ENCODE measurements at regions not wholly inside any gene's neighbourhood (a gene's known extent, or its start where the extent isn't known, plus 50 kb on each side); places are given as distances from the start of the nearest gene placed in this dataset.
"Not testable (repeated sequence)": the region's sequence is repeated elsewhere in the genome, so short reads cannot be mapped to it uniquely, and the experiment has no call there.

- DNase-seq; H3K9me3 ChIP-seq (replicated peaks); intact Hi-C loops (cut with micrococcal nuclease): not testable (repeated sequence)
Measured at GRCh38 chr4:49270435-49270834, 284.4 kb downstream of the CWH43 start.

DNA sequence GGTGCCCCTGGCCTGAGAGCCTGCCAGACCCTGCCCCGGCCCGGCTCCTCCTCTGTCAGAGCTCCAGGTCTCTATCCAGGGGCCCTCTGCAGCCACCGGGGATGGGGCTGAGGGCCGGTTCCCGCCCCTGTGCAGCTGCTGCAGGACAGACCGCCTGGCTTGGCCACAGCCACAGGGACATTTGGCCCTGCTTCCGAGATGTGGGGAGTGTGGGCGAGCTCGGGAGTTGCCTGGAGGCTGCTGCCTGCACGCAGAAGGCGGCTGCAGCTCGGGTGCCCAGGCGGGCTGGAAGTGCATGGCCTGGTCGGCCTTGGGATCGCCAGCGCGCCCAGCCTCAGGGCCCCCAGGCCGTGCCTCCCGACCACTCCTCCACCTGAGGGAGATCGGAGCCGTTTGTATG, 284.8 kb downstream of the CWH43 start:
- H3K9me3 ChIP-seq (replicated peaks); H3K4me1 ChIP-seq; H3K4me3 ChIP-seq; H3K27ac ChIP-seq (replicated peaks); H3K36me3 ChIP-seq; H3K27me3 ChIP-seq (ENCODE audit: low read depth); intact Hi-C loops (cut with micrococcal nuclease); DNase-seq: not testable (repeated sequence)

More at GRCh38 chr4:49270435-49270834, 284.4 kb downstream of the CWH43 start:
- H3K4me3 ChIP-seq; H3K4me1 ChIP-seq; H3K36me3 ChIP-seq; H3K27me3 ChIP-seq (ENCODE audit: low read depth); H3K27ac ChIP-seq (replicated peaks): not testable (repeated sequence)

DNA sequence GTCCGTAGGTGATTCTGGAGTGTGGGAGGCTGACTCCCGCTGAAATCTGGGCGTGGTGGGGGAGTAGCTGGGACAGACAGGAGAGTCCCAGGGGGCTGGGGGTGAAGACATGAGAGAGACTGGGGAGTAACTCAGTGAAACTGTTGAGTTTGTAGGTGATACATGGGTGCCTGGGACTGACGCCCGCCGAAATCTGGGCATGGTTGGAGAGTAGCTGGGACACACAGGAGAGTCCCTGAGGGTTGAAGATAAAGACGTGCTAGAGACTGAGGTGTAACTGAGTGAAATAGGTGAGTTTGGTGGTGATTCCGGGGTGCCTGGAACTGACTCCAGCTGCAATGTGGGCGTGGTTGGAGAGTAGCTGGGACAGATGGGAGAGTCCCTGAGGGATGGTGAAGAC, 299.8 kb downstream of the CWH43 start:
- H3K27me3 ChIP-seq (ENCODE audit: low read depth): peaks cover 16% of the 10 kb centered on the region
- H3K9me3 ChIP-seq (replicated peaks): peaks cover 19% of the 10 kb centered on the region
- H3K27ac ChIP-seq (replicated peaks); H3K36me3 ChIP-seq; H3K4me1 ChIP-seq; DNase-seq; H3K4me3 ChIP-seq; intact Hi-C loops (cut with micrococcal nuclease): not testable (repeated sequence)

DNA sequence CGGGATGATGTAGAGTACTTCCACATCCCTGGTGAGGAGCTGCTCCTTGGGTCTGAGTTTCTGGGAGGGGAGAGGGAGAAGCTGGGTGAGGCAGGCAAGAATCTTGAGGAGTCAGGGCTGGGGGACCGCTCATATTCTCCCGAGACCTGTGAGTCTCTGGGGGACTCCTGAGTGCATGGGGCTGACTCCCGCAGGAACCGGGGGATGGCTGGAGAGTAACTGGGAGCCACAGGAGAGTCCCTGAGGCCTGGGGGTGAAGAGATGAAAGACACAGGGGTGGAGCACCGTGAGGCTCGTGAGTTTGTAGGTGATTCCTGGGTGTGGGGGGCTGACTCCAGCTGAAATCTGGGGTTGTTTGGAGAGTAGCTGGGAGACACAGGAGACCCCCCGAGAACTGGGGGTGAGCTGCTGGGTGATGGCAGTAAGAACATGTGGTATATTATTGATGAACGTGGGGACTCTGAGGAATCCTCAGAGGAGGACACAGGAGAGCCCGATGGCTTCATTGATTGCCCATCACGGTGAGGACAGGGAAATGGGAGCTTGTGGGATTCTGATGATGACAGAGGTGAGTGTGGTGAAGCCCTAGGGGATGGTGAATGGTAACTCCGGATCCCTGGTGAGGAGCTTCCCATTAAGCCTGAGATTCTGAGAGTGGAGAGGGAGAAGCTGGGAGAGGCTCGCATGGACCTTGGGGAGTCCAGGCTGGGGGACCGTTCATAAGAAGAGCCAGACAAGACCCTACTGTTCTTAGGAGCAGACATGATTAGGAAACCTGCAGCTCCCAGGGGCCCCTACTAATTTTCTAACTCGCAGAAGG, 301.1 kb downstream of the CWH43 start:
- H3K36me3 ChIP-seq; DNase-seq; intact Hi-C loops (cut with micrococcal nuclease); H3K4me3 ChIP-seq; H3K27ac ChIP-seq (replicated peaks); H3K4me1 ChIP-seq: not testable (repeated sequence)
- H3K9me3 ChIP-seq (replicated peaks): peaks cover 19% of the 10 kb centered on the region
- peaks cover 16% of the 10 kb centered on the region for H3K27me3 ChIP-seq (ENCODE audit: low read depth)

DNA sequence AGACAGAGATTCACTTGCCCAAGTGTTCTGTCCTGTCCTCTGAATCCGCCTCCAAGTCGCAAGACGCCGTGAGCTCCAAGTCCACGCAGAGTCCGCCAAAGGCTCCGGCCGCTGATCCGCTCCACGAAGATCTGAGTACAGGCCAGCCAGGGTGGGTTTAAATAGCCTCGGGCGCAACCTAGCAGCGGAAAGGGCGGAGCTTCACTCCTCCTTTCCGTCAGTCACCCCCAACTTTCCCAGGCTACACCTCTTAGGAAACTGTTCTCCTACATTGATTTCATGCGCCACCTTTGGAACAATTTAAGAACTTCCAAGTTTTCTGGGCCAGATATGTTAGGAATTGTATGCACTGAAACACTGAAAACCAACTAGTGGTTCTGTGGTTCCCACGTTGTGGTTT, 301.8 kb downstream of the CWH43 start:
- DNase-seq; intact Hi-C loops (cut with micrococcal nuclease); H3K4me1 ChIP-seq; H3K4me3 ChIP-seq; H3K36me3 ChIP-seq; H3K27ac ChIP-seq (replicated peaks): not testable (repeated sequence)
- peaks cover 16% of the 10 kb centered on the region for H3K27me3 ChIP-seq (ENCODE audit: low read depth)
- H3K9me3 ChIP-seq (replicated peaks): peaks cover 19% of the 10 kb centered on the region

- DNase-seq; H3K27ac ChIP-seq (replicated peaks); H3K36me3 ChIP-seq; H3K4me1 ChIP-seq; intact Hi-C loops (cut with micrococcal nuclease); H3K4me3 ChIP-seq: not testable (repeated sequence)
- Histone ChIP-seq H3K27me3 (ENCODE audit: low read depth) (peaks cover 16% of the 10 kb centered on the region), H3K9me3 (replicated peaks) (peaks cover 19% of the 10 kb centered on the region)
Measured at GRCh38 chr4:49288796-49289195, 302.7 kb downstream of the CWH43 start.

- H3K4me1 ChIP-seq; intact Hi-C loops (cut with micrococcal nuclease); H3K9me3 ChIP-seq (replicated peaks); H3K4me3 ChIP-seq; H3K36me3 ChIP-seq; H3K27me3 ChIP-seq (ENCODE audit: low read depth); DNase-seq; H3K27ac ChIP-seq (replicated peaks): not testable (repeated sequence)
Measured at GRCh38 chr4:49314815-49315214, 328.7 kb downstream of the CWH43 start.

- H3K27ac ChIP-seq (replicated peaks); DNase-seq; intact Hi-C loops (cut with micrococcal nuclease); H3K9me3 ChIP-seq (replicated peaks); H3K4me1 ChIP-seq; H3K4me3 ChIP-seq; H3K36me3 ChIP-seq: not testable (repeated sequence)
- H3K27me3 ChIP-seq (ENCODE audit: low read depth): peaks cover 11% of the 10 kb centered on the region
Measured at GRCh38 chr4:49320725-49321410, 334.8 kb downstream of the CWH43 start.

DNA sequence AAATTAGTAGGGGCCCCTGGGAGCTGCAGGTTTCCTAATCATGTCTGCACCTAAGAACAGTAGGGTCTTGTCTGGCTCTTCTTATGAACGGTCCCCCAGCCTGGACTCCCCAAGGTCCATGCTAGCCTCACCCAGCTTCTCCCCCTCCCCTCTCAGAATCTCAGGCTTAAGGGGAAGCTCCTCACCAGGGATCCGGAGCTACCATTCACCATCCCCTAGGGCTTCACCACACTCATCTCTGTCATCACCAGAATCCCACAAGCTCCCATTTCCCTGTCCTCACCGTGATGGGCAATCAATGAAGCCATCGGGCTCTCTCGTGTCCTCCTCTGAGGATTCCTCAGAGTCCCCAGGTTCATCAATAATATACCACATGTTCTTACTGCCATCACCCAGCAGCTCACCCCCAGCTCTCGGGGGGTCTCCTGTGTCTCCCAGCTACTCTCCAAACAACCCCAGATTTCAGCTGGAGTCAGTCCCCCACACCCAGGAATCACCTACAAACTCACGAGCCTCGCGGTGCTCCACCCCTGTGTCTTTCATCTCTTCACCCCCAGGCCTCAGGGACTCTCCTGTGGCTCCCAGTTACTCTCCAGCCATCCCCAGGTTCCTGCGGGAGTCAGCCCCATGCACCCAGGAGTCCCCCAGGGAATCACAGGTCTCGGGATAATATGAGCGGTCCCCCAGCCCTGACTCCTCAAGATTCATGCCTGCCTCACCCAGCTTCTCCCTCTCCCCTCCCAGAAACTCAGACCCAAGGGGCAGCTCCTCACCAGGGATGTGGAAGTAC, 335.6 kb downstream of the CWH43 start:
- intact Hi-C loops (cut with micrococcal nuclease); H3K27ac ChIP-seq (replicated peaks): not testable (repeated sequence)
- peaks cover 11% of the 10 kb centered on the region for H3K27me3 ChIP-seq (ENCODE audit: low read depth)

GRCh38 chr4:49322610-49323572, 336.8 kb downstream of the CWH43 start:
- DNase-seq; H3K4me3 ChIP-seq; H3K4me1 ChIP-seq; H3K9me3 ChIP-seq (replicated peaks); H3K36me3 ChIP-seq; H3K27ac ChIP-seq (replicated peaks); intact Hi-C loops (cut with micrococcal nuclease): not testable (repeated sequence)
- peaks cover 11% of the 10 kb centered on the region for H3K27me3 ChIP-seq (ENCODE audit: low read depth)

More for the DNA sequence above, 335.6 kb downstream of the CWH43 start:
- DNase-seq; H3K9me3 ChIP-seq (replicated peaks); H3K36me3 ChIP-seq; H3K4me1 ChIP-seq; H3K4me3 ChIP-seq: not testable (repeated sequence)

- DNase-seq; H3K4me1 ChIP-seq; H3K9me3 ChIP-seq (replicated peaks); intact Hi-C loops (cut with micrococcal nuclease); H3K4me3 ChIP-seq; H3K36me3 ChIP-seq; H3K27ac ChIP-seq (replicated peaks): not testable (repeated sequence)
- H3K27me3 ChIP-seq (ENCODE audit: low read depth): peaks cover 11% of the 10 kb centered on the region
Measured at GRCh38 chr4:49323573-49323940, 337.5 kb downstream of the CWH43 start.

All from left ventricle myocardium inferior (tissue), 1 donor.